ENCODE measurements at regions not wholly inside any gene's neighbourhood (a gene's known extent, or its start where the extent isn't known, plus 50 kb on each side); places are given as distances from the start of the nearest gene placed in this dataset.

GRCh38 chr1:209375671-209376365 lies 207.7 kb upstream of the CAMK1G start:
- TF ChIP-seq CTCF (IDR thresholded peaks at IDR 0.05) (no peak), EP300 (IDR thresholded peaks at IDR 0.05) (no peak)
